Activated naive CD4-positive, alpha-beta T cell treated with anti-CD3 and anti-CD28 coated beads, Interleukin-2, amount 50 U/mL, for 24 hours (primary cell): ENCODE measurements at regions not wholly inside any gene's neighbourhood (a gene's known extent, or its start where the extent isn't known, plus 50 kb on each side); places are given as distances from the start of the nearest gene placed in this dataset.

ENCODE experiments used
- H3K27ac Mint-ChIP-seq: one replicate; pipeline ENCODE4 v1.8.0; 2021; ENCODE audit warnings: mild to moderate bottlenecking, mixed read lengths
- H3K27me3 Mint-ChIP-seq: one replicate; pipeline ENCODE4 v1.8.0; 2021; ENCODE audit warnings: mixed read lengths
- H3K36me3 Mint-ChIP-seq: one replicate; pipeline ENCODE4 v1.8.0; 2021; ENCODE audit warnings: mixed read lengths
- H3K4me1 Mint-ChIP-seq: one replicate; pipeline ENCODE4 v1.8.0; 2021; ENCODE audit warnings: mixed read lengths
- H3K4me3 Mint-ChIP-seq: one replicate; pipeline ENCODE4 v1.8.0; 2021; ENCODE audit warnings: mild to moderate bottlenecking, mixed read lengths
- H3K9me3 Mint-ChIP-seq: one replicate; pipeline ENCODE4 v1.8.0; 2021; ENCODE audit warnings: mixed read lengths

- Mint-ChIP-seq H3K4me3 (no peak overlapping the region), H3K36me3 (no peaks in the 10 kb centered on the region), H3K9me3 (peaks cover 5% of the 10 kb centered on the region), H3K27me3 (peaks cover 1% of the 10 kb centered on the region), H3K27ac (no peak overlapping the region), H3K4me1 (no peaks in the 10 kb centered on the region)
Measured at GRCh38 chr20:39812116-39812515, 850.0 kb downstream of the DHX35 start.

GRCh38 chr20:39810309-39810708 is 848.2 kb downstream of the DHX35 start:
- Mint-ChIP-seq H3K36me3 (no peaks in the 10 kb centered on the region), H3K4me1 (no peaks in the 10 kb centered on the region), H3K27me3 (peaks cover 1% of the 10 kb centered on the region), H3K4me3 (no peak overlapping the region), H3K9me3 (no peaks in the 10 kb centered on the region), H3K27ac (no peak overlapping the region)

- no peaks in the 10 kb centered on the region for H3K36me3 Mint-ChIP-seq
Measured at GRCh38 chr20:39808613-39809012, 846.5 kb downstream of the DHX35 start.

GRCh38 chr20:39800548-39800947 is 838.4 kb downstream of the DHX35 start:
- no peak overlapping the region for H3K27ac Mint-ChIP-seq
- H3K4me3 Mint-ChIP-seq = no peak overlapping the region
- H3K27me3 Mint-ChIP-seq = no peaks in the 10 kb centered on the region
- no peaks in the 10 kb centered on the region for H3K4me1 Mint-ChIP-seq
- no peaks in the 10 kb centered on the region for H3K9me3 Mint-ChIP-seq
- H3K36me3 Mint-ChIP-seq = no peaks in the 10 kb centered on the region

More at GRCh38 chr20:39808613-39809012, 846.5 kb downstream of the DHX35 start:
- Mint-ChIP-seq H3K4me1 (no peaks in the 10 kb centered on the region), H3K9me3 (no peaks in the 10 kb centered on the region), H3K4me3 (no peak overlapping the region), H3K27me3 (peaks cover 1% of the 10 kb centered on the region), H3K27ac (no peak overlapping the region)

- no peak overlapping the region for H3K27ac Mint-ChIP-seq
- no peaks in the 10 kb centered on the region for H3K36me3 Mint-ChIP-seq
- no peaks in the 10 kb centered on the region for H3K4me1 Mint-ChIP-seq
- no peaks in the 10 kb centered on the region for H3K27me3 Mint-ChIP-seq
- H3K4me3 Mint-ChIP-seq = no peak overlapping the region
- no peaks in the 10 kb centered on the region for H3K9me3 Mint-ChIP-seq
Measured at GRCh38 chr20:39800111-39800510, 838.0 kb downstream of the DHX35 start.

- H3K9me3 Mint-ChIP-seq = no peaks in the 10 kb centered on the region
- no peak overlapping the region for H3K27ac Mint-ChIP-seq
- no peaks in the 10 kb centered on the region for H3K4me1 Mint-ChIP-seq
- H3K36me3 Mint-ChIP-seq = no peaks in the 10 kb centered on the region
- no peaks in the 10 kb centered on the region for H3K27me3 Mint-ChIP-seq
- H3K4me3 Mint-ChIP-seq = no peak overlapping the region
Measured at GRCh38 chr20:39799366-39799965, 837.3 kb downstream of the DHX35 start.

GRCh38 chr20:39795401-39796272 is 833.5 kb downstream of the DHX35 start:
- no peaks in the 10 kb centered on the region for H3K36me3 Mint-ChIP-seq
- no peaks in the 10 kb centered on the region for H3K27me3 Mint-ChIP-seq
- no peaks in the 10 kb centered on the region for H3K9me3 Mint-ChIP-seq
- H3K27ac Mint-ChIP-seq = no peak overlapping the region
- H3K4me1 Mint-ChIP-seq = no peaks in the 10 kb centered on the region
- no peak overlapping the region for H3K4me3 Mint-ChIP-seq

GRCh38 chr20:39792334-39792733 is 830.2 kb downstream of the DHX35 start:
- H3K9me3 Mint-ChIP-seq = peaks cover 7% of the 10 kb centered on the region
- no peaks in the 10 kb centered on the region for H3K36me3 Mint-ChIP-seq
- H3K4me3 Mint-ChIP-seq = no peak overlapping the region
- no peaks in the 10 kb centered on the region for H3K4me1 Mint-ChIP-seq
- H3K27ac Mint-ChIP-seq = no peak overlapping the region
- H3K27me3 Mint-ChIP-seq = no peaks in the 10 kb centered on the region

- H3K27me3 Mint-ChIP-seq = no peaks in the 10 kb centered on the region
- H3K36me3 Mint-ChIP-seq = no peaks in the 10 kb centered on the region
- no peak overlapping the region for H3K4me3 Mint-ChIP-seq
- peaks cover 7% of the 10 kb centered on the region for H3K9me3 Mint-ChIP-seq
- no peak overlapping the region for H3K27ac Mint-ChIP-seq
- H3K4me1 Mint-ChIP-seq = no peaks in the 10 kb centered on the region
Measured at GRCh38 chr20:39789411-39789810, 827.3 kb downstream of the DHX35 start.

- Mint-ChIP-seq H3K27ac (no peak overlapping the region), H3K36me3 (no peaks in the 10 kb centered on the region), H3K9me3 (peaks cover 7% of the 10 kb centered on the region), H3K4me1 (no peaks in the 10 kb centered on the region), H3K27me3 (no peaks in the 10 kb centered on the region), H3K4me3 (no peak overlapping the region)
Measured at GRCh38 chr20:39785252-39785917, 823.2 kb downstream of the DHX35 start.

- peaks cover 7% of the 10 kb centered on the region for H3K9me3 Mint-ChIP-seq
- H3K4me3 Mint-ChIP-seq = no peak overlapping the region
- no peaks in the 10 kb centered on the region for H3K36me3 Mint-ChIP-seq
- H3K27ac Mint-ChIP-seq = no peak overlapping the region
- H3K4me1 Mint-ChIP-seq = no peaks in the 10 kb centered on the region
- H3K27me3 Mint-ChIP-seq = no peaks in the 10 kb centered on the region
Measured at GRCh38 chr20:39784693-39785092, 822.5 kb downstream of the DHX35 start.

GRCh38 chr20:39778847-39779604 is 816.9 kb downstream of the DHX35 start:
- no peak overlapping the region for H3K27ac Mint-ChIP-seq
- H3K9me3 Mint-ChIP-seq = no peaks in the 10 kb centered on the region
- no peaks in the 10 kb centered on the region for H3K27me3 Mint-ChIP-seq
- no peak overlapping the region for H3K4me3 Mint-ChIP-seq
- no peaks in the 10 kb centered on the region for H3K4me1 Mint-ChIP-seq
- H3K36me3 Mint-ChIP-seq = no peaks in the 10 kb centered on the region

GRCh38 chr20:39778431-39778830 is 816.3 kb downstream of the DHX35 start:
- no peak overlapping the region for H3K4me3 Mint-ChIP-seq
- no peaks in the 10 kb centered on the region for H3K9me3 Mint-ChIP-seq
- H3K27me3 Mint-ChIP-seq = no peaks in the 10 kb centered on the region
- no peak overlapping the region for H3K27ac Mint-ChIP-seq
- no peaks in the 10 kb centered on the region for H3K4me1 Mint-ChIP-seq
- no peaks in the 10 kb centered on the region for H3K36me3 Mint-ChIP-seq

GRCh38 chr20:39777610-39778009 is 815.5 kb downstream of the DHX35 start:
- Mint-ChIP-seq H3K27ac (no peak overlapping the region), H3K4me3 (no peak overlapping the region), H3K36me3 (no peaks in the 10 kb centered on the region), H3K9me3 (no peaks in the 10 kb centered on the region), H3K27me3 (no peaks in the 10 kb centered on the region), H3K4me1 (no peaks in the 10 kb centered on the region)

GRCh38 chr20:39775110-39775509 is 813.0 kb downstream of the DHX35 start:
- Mint-ChIP-seq H3K27me3 (no peaks in the 10 kb centered on the region), H3K36me3 (no peaks in the 10 kb centered on the region), H3K4me3 (no peak overlapping the region), H3K27ac (no peak overlapping the region), H3K9me3 (peaks cover 11% of the 10 kb centered on the region), H3K4me1 (no peaks in the 10 kb centered on the region)
